Psoas muscle (tissue), 7 donors: ENCODE measurements at regions not wholly inside any gene's neighbourhood (a gene's known extent, or its start where the extent isn't known, plus 50 kb on each side); places are given as distances from the start of the nearest gene placed in this dataset.

Source experiments
- ATAC-seq, 4 donors: fragments of 200-7000 bp; cut with Tn5 transposase; one replicate each; pipeline ENCODE4 v1.9.1; 2020; ENCODE audit warnings: moderate library complexity in 3 of 4, mild to moderate bottlenecking in 2 of 4
- DNase-seq, 2 donors: peaks; one replicate each; pipeline ENCODE4 v3.0.0-alpha.2; 2020
- H3K27ac ChIP-seq: fragments of 200-600 bp; one replicate; pipeline ENCODE4 v1.8.0; 2022
- H3K27me3 ChIP-seq, 3 donors: fragments of 200-600 bp in 1 of 3; one replicate each; pipeline versions ENCODE4 v1.6.1 to v1.8.0; 2013 to 2022; ENCODE audit warnings: low read length in 2 of 3, mild to moderate bottlenecking in 2 of 3, moderate library complexity in 1 of 3; ENCODE audit not compliant: insufficient read depth in 3 of 3
- H3K36me3 ChIP-seq, 2 donors: fragments of 200-600 bp in 1 of 2; one replicate each; pipeline versions ENCODE4 v1.6.1 to v1.8.0; 2013 to 2022; ENCODE audit warnings: low read depth in 1 of 2, mild to moderate bottlenecking in 1 of 2, moderate library complexity in 1 of 2; ENCODE audit not compliant: insufficient read depth in 1 of 2
- H3K4me1 ChIP-seq: fragments of 200-600 bp; one replicate; pipeline ENCODE4 v1.8.0; 2022
- H3K4me3 ChIP-seq: fragments of 200-600 bp; one replicate; pipeline ENCODE4 v1.8.0; 2022; ENCODE audit warnings: mild to moderate bottlenecking
- H3K9me3 ChIP-seq: fragments of 200-600 bp; one replicate; pipeline ENCODE4 v1.8.0; 2022
- WGBS, 3 donors: extraction: QIAGEN DNeasy Blood & Tissue Kit; methylation state at CpG; one replicate each; pipeline versions ENCODE4 v1.1.6 to v1.1.7; 2013; 5-methylcytosine and 5-hydroxymethylcytosine counted together
- intact Hi-C, 2 donors: fragments of 100-400 bp; cut with DNase I; formaldehyde crosslinking; loops; one replicate each; pipeline versions ENCODE4 v1.11.0 to v1.14.2; 2022
- TF ChIP-seq, protein P1 (sequence below): fragments of 200-600 bp; IDR thresholded peaks from one replicate; pipeline ENCODE4 v1.8.0; 2022; ENCODE audit warnings: antibody characterized with exemption
- donor health status: healthy with polysubstance abuse.
- donor health status: DM: no; HTN: no; CAD: no; lungs with moderate emphysema.
- donor health status: Bipolar disorder and iron deficiency.
- donor health status: healthy.
- donor health status: DM: yes; HTN: yes; CAD: no.
- donor health status: DM: no; HTN: no; CAD: no.
- donor health status: DM: yes; HTN: yes; CAD: no.

DNA sequence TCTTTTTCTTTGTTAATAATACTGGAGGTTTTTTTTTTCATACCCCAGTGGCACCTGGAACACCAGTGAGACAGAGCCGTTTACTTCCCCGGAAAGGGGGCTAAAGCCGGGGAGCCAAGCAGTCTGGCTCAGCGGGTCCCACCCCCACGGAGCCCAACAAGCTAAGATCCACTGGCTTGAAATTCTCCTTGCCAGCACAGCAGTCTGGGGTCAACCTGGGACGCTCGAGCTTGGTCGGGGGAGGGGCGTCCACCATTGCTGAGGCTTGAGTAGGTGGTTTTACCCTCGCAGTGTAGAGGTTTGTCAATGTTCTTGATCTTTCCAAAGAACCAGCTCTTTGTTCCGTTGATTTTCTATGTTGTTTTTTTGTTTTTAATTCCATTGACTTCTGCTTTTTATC is 94.6 kb upstream of the DIAPH3 start:
- TF ChIP-seq, protein P1, sequence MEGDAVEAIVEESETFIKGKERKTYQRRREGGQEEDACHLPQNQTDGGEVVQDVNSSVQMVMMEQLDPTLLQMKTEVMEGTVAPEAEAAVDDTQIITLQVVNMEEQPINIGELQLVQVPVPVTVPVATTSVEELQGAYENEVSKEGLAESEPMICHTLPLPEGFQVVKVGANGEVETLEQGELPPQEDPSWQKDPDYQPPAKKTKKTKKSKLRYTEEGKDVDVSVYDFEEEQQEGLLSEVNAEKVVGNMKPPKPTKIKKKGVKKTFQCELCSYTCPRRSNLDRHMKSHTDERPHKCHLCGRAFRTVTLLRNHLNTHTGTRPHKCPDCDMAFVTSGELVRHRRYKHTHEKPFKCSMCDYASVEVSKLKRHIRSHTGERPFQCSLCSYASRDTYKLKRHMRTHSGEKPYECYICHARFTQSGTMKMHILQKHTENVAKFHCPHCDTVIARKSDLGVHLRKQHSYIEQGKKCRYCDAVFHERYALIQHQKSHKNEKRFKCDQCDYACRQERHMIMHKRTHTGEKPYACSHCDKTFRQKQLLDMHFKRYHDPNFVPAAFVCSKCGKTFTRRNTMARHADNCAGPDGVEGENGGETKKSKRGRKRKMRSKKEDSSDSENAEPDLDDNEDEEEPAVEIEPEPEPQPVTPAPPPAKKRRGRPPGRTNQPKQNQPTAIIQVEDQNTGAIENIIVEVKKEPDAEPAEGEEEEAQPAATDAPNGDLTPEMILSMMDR, result no peak
- intact Hi-C loops, result no loop called here
- no peak for ATAC-seq

GRCh38 chr13:60260440-60260839 is 96.7 kb upstream of the DIAPH3 start:
- 52 to 68% (median 54%) methylated on average over 4 of the region's 4 CpGs for WGBS, 3 donors

More for the DNA sequence above, 94.6 kb upstream of the DIAPH3 start:
- H3K27me3 ChIP-seq, result no peaks in the 10 kb centered on the region
- no peaks in the 10 kb centered on the region for H3K9me3 ChIP-seq
- 62 to 64% (median 63%) methylated on average over 11 of the region's 11 CpGs for WGBS, 3 donors
- no peaks in the 10 kb centered on the region for H3K4me1 ChIP-seq
- DNase-seq, result no peak
- no peak overlapping the region for H3K4me3 ChIP-seq
- no peaks in the 10 kb centered on the region for H3K36me3 ChIP-seq
- H3K27ac ChIP-seq, result no peak overlapping the region

DNA sequence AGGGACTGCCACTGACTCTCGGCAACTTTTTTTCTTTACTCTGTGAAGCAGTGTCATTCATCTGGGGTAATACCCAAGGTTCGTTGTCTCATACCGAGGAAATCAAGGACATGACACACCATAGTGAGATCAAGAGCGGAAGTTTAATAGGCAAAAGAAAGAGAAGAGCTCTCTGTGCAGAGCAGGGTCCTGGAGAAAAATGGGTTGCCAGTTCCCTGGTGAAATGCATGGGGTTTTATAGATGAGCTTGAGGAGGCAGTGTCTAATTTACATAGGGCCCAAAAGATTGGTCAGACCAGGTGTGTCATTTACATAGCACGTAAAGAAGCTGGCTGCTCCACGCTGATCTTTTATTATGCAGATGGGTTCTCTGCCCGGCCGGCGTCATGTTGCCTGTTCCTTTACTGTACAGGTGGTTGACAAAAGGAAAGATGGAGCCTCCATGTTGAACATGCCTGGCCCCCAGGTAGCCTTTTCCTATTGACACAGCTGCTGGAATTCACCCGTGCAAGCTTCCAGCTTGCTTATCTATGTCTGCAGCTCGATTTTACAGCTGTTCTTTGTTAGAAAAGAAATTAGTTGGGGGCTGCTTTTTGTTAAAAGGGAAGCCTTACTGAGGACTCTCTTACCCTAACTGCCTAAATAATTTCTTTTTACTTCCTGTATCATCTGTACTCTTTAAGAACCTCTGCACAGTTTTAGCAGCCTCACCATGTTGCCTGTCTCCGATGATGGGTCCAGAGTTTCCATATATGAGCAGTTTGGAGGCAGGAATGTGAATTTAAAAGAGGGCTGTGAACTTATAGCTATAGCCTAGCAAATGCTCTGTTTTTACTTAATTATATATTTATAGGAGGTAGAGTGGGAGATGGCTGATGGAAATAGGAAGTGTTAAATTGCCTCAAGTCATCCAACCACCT is 98.0 kb upstream of the DIAPH3 start:
- no peaks in the 10 kb centered on the region for H3K4me1 ChIP-seq
- ATAC-seq, result no peak

More at GRCh38 chr13:60260440-60260839, 96.7 kb upstream of the DIAPH3 start:
- intact Hi-C loops, result no loop called here
- Histone ChIP-seq H3K9me3 (no peaks in the 10 kb centered on the region), H3K4me1 (no peaks in the 10 kb centered on the region), H3K4me3 (no peak overlapping the region), H3K27ac (no peak overlapping the region), H3K27me3 (no peaks in the 10 kb centered on the region), H3K36me3 (no peaks in the 10 kb centered on the region)
- TF ChIP-seq, protein P1, result no peak
- no peak for DNase-seq
- no peak for ATAC-seq

DNA sequence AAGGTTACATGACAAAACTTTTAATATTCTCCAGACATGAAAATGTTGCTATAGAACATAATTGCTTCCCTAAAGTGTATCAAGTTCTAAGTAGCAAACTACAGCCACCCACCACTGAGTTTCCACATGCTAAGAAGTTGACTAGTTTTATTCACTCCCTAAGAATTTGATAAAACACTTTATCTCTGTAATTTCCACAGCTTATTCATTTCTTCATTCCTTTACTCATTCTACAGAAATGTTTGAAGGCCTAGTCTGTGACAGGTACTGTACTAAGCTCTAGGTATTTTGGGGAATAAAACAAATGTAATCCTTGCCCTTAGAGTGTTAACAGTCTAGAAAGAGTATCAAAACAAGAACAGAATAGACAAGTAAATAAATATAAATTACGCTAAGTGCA is 101.8 kb upstream of the DIAPH3 start:
- WGBS, 3 donors, result 96 to 98% (median 97%) methylated on average over 1 of the region's 1 CpG
- TF ChIP-seq, protein P1, result no peak
- no peak overlapping the region for H3K27ac ChIP-seq
- no peaks in the 10 kb centered on the region for H3K9me3 ChIP-seq
- ATAC-seq (no peak), DNase-seq (no peak)
- H3K4me1 ChIP-seq, result no peaks in the 10 kb centered on the region
- H3K36me3 ChIP-seq, result no peaks in the 10 kb centered on the region
- intact Hi-C loops, result no loop called here
- H3K27me3 ChIP-seq, result peaks cover 0 to 4% (median 0%) of the 10 kb centered on the region in 3 donors
- no peak overlapping the region for H3K4me3 ChIP-seq

More for the DNA sequence above, 98.0 kb upstream of the DIAPH3 start:
- Histone ChIP-seq H3K27ac (no peak overlapping the region), H3K36me3 (no peaks in the 10 kb centered on the region), H3K27me3 (no peaks in the 10 kb centered on the region), H3K4me3 (no peak overlapping the region), H3K9me3 (no peaks in the 10 kb centered on the region)
- intact Hi-C loops, result no loop called here
- TF ChIP-seq, protein P1, result no peak
- DNase-seq, result no peak
- 51 to 53% (median 53%) methylated on average over 12 of the region's 12 CpGs for WGBS, 3 donors
